Mesothelial cell of epicardium (in vitro differentiated cells): ENCODE measurements at regions not wholly inside any gene's neighbourhood (a gene's known extent, or its start where the extent isn't known, plus 50 kb on each side); places are given as distances from the start of the nearest gene placed in this dataset.

Source experiments
- DNase-seq, 2 experiments: peaks; one replicate each; pipeline ENCODE4 v3.0.0; 2021; ENCODE audit warnings: low spot score in 2 of 2; ENCODE audit not compliant: unreplicated experiment in 2 of 2
- H3K27ac Mint-ChIP-seq: 2 replicates; pipeline ENCODE4 v1.8.0; 2021; ENCODE audit warnings: mixed read lengths
- H3K27me3 Mint-ChIP-seq: 2 replicates; pipeline ENCODE4 v1.8.0; 2021; ENCODE audit warnings: low read depth, mixed read lengths
- H3K36me3 Mint-ChIP-seq: 2 replicates; pipeline ENCODE4 v1.8.0; 2021; ENCODE audit warnings: mixed read lengths
- H3K4me1 Mint-ChIP-seq: 2 replicates; pipeline ENCODE4 v1.8.0; 2021; ENCODE audit warnings: mixed read lengths
- H3K4me3 Mint-ChIP-seq: 2 replicates; pipeline ENCODE4 v1.8.0; 2021; ENCODE audit warnings: mild to moderate bottlenecking, moderate library complexity, mixed read lengths
- H3K9me3 Mint-ChIP-seq: 2 replicates; pipeline ENCODE4 v1.8.0; 2021; ENCODE audit warnings: mixed read lengths
- CTCF ChIP-seq: fragments of 200-600 bp; sonication (generic); IDR thresholded peaks from one replicate; pipeline ENCODE4 v1.5.0; 2021; ENCODE audit warnings: antibody characterized with exemption; ENCODE audit not compliant: unreplicated experiment

GRCh38 chr4:177107288-177107921 is 202.3 kb upstream of the NEIL3 start:
- H3K36me3 Mint-ChIP-seq = peaks cover 1% of the 10 kb centered on the region
- H3K4me3 Mint-ChIP-seq = no peak overlapping the region
- no peak for TF ChIP-seq CTCF
- H3K27me3 Mint-ChIP-seq = no peaks in the 10 kb centered on the region
- peaks cover 12% of the 10 kb centered on the region for H3K4me1 Mint-ChIP-seq
- peaks cover 14% of the 10 kb centered on the region for H3K9me3 Mint-ChIP-seq
- no peak overlapping the region for H3K27ac Mint-ChIP-seq
- no peak for DNase-seq

GRCh38 chr4:177108708-177109107 is 201.0 kb upstream of the NEIL3 start:
- no peak overlapping the region for H3K4me3 Mint-ChIP-seq
- H3K9me3 Mint-ChIP-seq = peaks cover 15% of the 10 kb centered on the region
- no peak overlapping the region for H3K27ac Mint-ChIP-seq
- H3K36me3 Mint-ChIP-seq = peaks cover 5% of the 10 kb centered on the region
- no peak for TF ChIP-seq CTCF
- no peaks in the 10 kb centered on the region for H3K27me3 Mint-ChIP-seq
- no peak for DNase-seq
- peaks cover 12% of the 10 kb centered on the region for H3K4me1 Mint-ChIP-seq

- H3K27ac Mint-ChIP-seq = no peak overlapping the region
- no peaks in the 10 kb centered on the region for H3K27me3 Mint-ChIP-seq
- no peak for TF ChIP-seq CTCF
- H3K4me1 Mint-ChIP-seq = peaks cover 12% of the 10 kb centered on the region
- H3K4me3 Mint-ChIP-seq = no peak overlapping the region
- H3K36me3 Mint-ChIP-seq = peaks cover 5% of the 10 kb centered on the region
- peaks cover 15% of the 10 kb centered on the region for H3K9me3 Mint-ChIP-seq
- no peak for DNase-seq
These were observed 199.9 kb upstream of the NEIL3 start for GRCh38 chr4:177109769-177110168.

- no peak overlapping the region for H3K4me3 Mint-ChIP-seq
- peaks cover 25% of the 10 kb centered on the region for H3K9me3 Mint-ChIP-seq
- no peak overlapping the region for H3K27ac Mint-ChIP-seq
- peaks cover 4% of the 10 kb centered on the region for H3K4me1 Mint-ChIP-seq
- DNase-seq = no peak
- TF ChIP-seq CTCF = no peak
- H3K36me3 Mint-ChIP-seq = peaks cover 7% of the 10 kb centered on the region
- H3K27me3 Mint-ChIP-seq = no peaks in the 10 kb centered on the region
These were observed 193.5 kb upstream of the NEIL3 start for GRCh38 chr4:177116161-177116560.

GRCh38 chr4:177117256-177117655 is 192.4 kb upstream of the NEIL3 start:
- no peak for DNase-seq
- H3K4me3 Mint-ChIP-seq = no peak overlapping the region
- TF ChIP-seq CTCF = no peak
- peaks cover 7% of the 10 kb centered on the region for H3K36me3 Mint-ChIP-seq
- peaks cover 20% of the 10 kb centered on the region for H3K9me3 Mint-ChIP-seq
- H3K4me1 Mint-ChIP-seq = peaks cover 4% of the 10 kb centered on the region
- H3K27me3 Mint-ChIP-seq = no peaks in the 10 kb centered on the region
- H3K27ac Mint-ChIP-seq = no peak overlapping the region

- peaks cover 5% of the 10 kb centered on the region for H3K4me1 Mint-ChIP-seq
- H3K27ac Mint-ChIP-seq = no peak overlapping the region
- no peak overlapping the region for H3K4me3 Mint-ChIP-seq
- TF ChIP-seq CTCF = no peak
- peaks cover 2% of the 10 kb centered on the region for H3K36me3 Mint-ChIP-seq
- H3K27me3 Mint-ChIP-seq = no peaks in the 10 kb centered on the region
- no peak for DNase-seq
- peaks cover 13% of the 10 kb centered on the region for H3K9me3 Mint-ChIP-seq
These were observed 191.1 kb upstream of the NEIL3 start for GRCh38 chr4:177118596-177118995.
